DMS114 treated with DMSO at 0.1 percent for 48 hours (cell line): ENCODE measurements at regions not wholly inside any gene's neighbourhood (a gene's known extent, or its start where the extent isn't known, plus 50 kb on each side); places are given as distances from the start of the nearest gene placed in this dataset.
"Not testable (repeated sequence)": the region's sequence is repeated elsewhere in the genome, so short reads cannot be mapped to it uniquely, and the experiment has no call there.

ENCODE experiments used
- DNase-seq: peaks from one replicate; lab custom pipeline; 2025; ENCODE audit not compliant: unreplicated experiment; lab: John Stamatoyannopoulos, UW

- no peak for DNase-seq
These were observed 318.3 kb downstream of the FOXO1 start for GRCh38 chr13:40348096-40348679.

- DNase-seq = no peak
These were observed 316.0 kb downstream of the FOXO1 start for GRCh38 chr13:40350283-40350992.

GRCh38 chr13:40351537-40352379 is 314.7 kb downstream of the FOXO1 start:
- no peak for DNase-seq

- DNase-seq = no peak
These were observed 314.1 kb downstream of the FOXO1 start for GRCh38 chr13:40352380-40352778.

GRCh38 chr13:40352802-40353562 is 313.5 kb downstream of the FOXO1 start:
- no peak for DNase-seq

- DNase-seq = no peak
These were observed 311.2 kb downstream of the FOXO1 start for GRCh38 chr13:40355126-40355724.

GRCh38 chr13:40356011-40356410 is 310.4 kb downstream of the FOXO1 start:
- DNase-seq = no peak

GRCh38 chr13:40356458-40356857 is 310.0 kb downstream of the FOXO1 start:
- not testable (repeated sequence) for DNase-seq

GRCh38 chr13:40362502-40362901 is 303.9 kb downstream of the FOXO1 start:
- no peak for DNase-seq

GRCh38 chr13:40363653-40364052 is 302.8 kb downstream of the FOXO1 start:
- DNase-seq = no peak

GRCh38 chr13:40366119-40366518 is 300.3 kb downstream of the FOXO1 start:
- no peak for DNase-seq

- no peak for DNase-seq
These were observed 298.1 kb downstream of the FOXO1 start for GRCh38 chr13:40368127-40368891.

GRCh38 chr13:40370661-40371060 is 295.8 kb downstream of the FOXO1 start:
- DNase-seq = no peak

GRCh38 chr13:40371531-40372125 is 294.8 kb downstream of the FOXO1 start:
- DNase-seq = no peak

GRCh38 chr13:40373608-40374007 is 292.8 kb downstream of the FOXO1 start:
- DNase-seq = not testable (repeated sequence)

GRCh38 chr13:40375489-40376171 is 290.8 kb downstream of the FOXO1 start:
- no peak for DNase-seq

- DNase-seq = no peak
These were observed 290.1 kb downstream of the FOXO1 start for GRCh38 chr13:40376296-40376849.

- DNase-seq = no peak
These were observed 289.4 kb downstream of the FOXO1 start for GRCh38 chr13:40376867-40377535.
